Suppressor macrophage treated with lipopolysaccharide for 1 hour (primary cell): ENCODE measurements at regions not wholly inside any gene's neighbourhood (a gene's known extent, or its start where the extent isn't known, plus 50 kb on each side); places are given as distances from the start of the nearest gene placed in this dataset.
"Not testable (repeated sequence)": the region's sequence is repeated elsewhere in the genome, so short reads cannot be mapped to it uniquely, and the experiment has no call there.

Source experiments
- DNase-seq, 3 donors: peaks; one replicate each; pipeline ENCODE4 v3.0.0-alpha.2; 2020 to 2022

GRCh38 chr4:112952313-112952700 is 97.1 kb upstream of the ANK2 start:
- no peak for DNase-seq

- no peak for DNase-seq
These were observed 96.2 kb upstream of the ANK2 start for GRCh38 chr4:112953262-112953661.

GRCh38 chr4:112954286-112954685 is 95.2 kb upstream of the ANK2 start:
- no peak for DNase-seq

- no peak for DNase-seq
These were observed 93.0 kb upstream of the ANK2 start for GRCh38 chr4:112956484-112956896.

- not testable (repeated sequence) for DNase-seq
These were observed 91.7 kb upstream of the ANK2 start for GRCh38 chr4:112957764-112958163.

- no peak for DNase-seq
These were observed 82.6 kb upstream of the ANK2 start for GRCh38 chr4:112966701-112967488.

GRCh38 chr4:112968451-112969159 is 80.8 kb upstream of the ANK2 start:
- DNase-seq = no peak

GRCh38 chr4:112970903-112971302 is 78.5 kb upstream of the ANK2 start:
- no peak for DNase-seq

- DNase-seq = no peak
These were observed 75.7 kb upstream of the ANK2 start for GRCh38 chr4:112973750-112974251.

GRCh38 chr4:112975567-112976355 is 73.7 kb upstream of the ANK2 start:
- DNase-seq = no peak

- DNase-seq = no peak
These were observed 70.6 kb upstream of the ANK2 start for GRCh38 chr4:112978691-112979472.

GRCh38 chr4:112979881-112980421 is 69.5 kb upstream of the ANK2 start:
- no peak for DNase-seq

GRCh38 chr4:112982680-112983079 is 66.8 kb upstream of the ANK2 start:
- no peak for DNase-seq

GRCh38 chr4:112994732-112995464 is 54.6 kb upstream of the ANK2 start:
- no peak for DNase-seq
